ENCODE measurements at regions not wholly inside any gene's neighbourhood (a gene's known extent, or its start where the extent isn't known, plus 50 kb on each side); places are given as distances from the start of the nearest gene placed in this dataset.
"Not testable (repeated sequence)": the region's sequence is repeated elsewhere in the genome, so short reads cannot be mapped to it uniquely, and the experiment has no call there.

GRCh38 chr16:88197481-88198456 is 185.0 kb upstream of the ZNF469 start:
- H3K9me3 Mint-ChIP-seq = no peaks in the 10 kb centered on the region
- no peak overlapping the region for H3K27ac Mint-ChIP-seq
- H3K4me1 Mint-ChIP-seq = peaks cover under 1% of the 10 kb centered on the region
- DNase-seq (ENCODE audit: low spot score in 2 of 2) (peak in 1 of 2 donors; percentile 33), ATAC-seq (no peak)
- no peak overlapping the region for H3K4me3 Mint-ChIP-seq
- peaks cover 2% of the 10 kb centered on the region for H3K36me3 Mint-ChIP-seq

- DNase-seq (ENCODE audit: low spot score in 2 of 2) = peak in 1 of 2 donors; percentile 12
- ATAC-seq, H3K9me3 Mint-ChIP-seq, H3K4me3 Mint-ChIP-seq, H3K36me3 Mint-ChIP-seq, H3K27ac Mint-ChIP-seq, H3K4me1 Mint-ChIP-seq: not testable (repeated sequence)
Observed at GRCh38 chr16:88198457-88199295, 184.1 kb upstream of the ZNF469 start.

GRCh38 chr16:88199296-88200153 is 183.2 kb upstream of the ZNF469 start:
- not testable (repeated sequence) for H3K4me3 Mint-ChIP-seq; ATAC-seq; H3K4me1 Mint-ChIP-seq; H3K27ac Mint-ChIP-seq; H3K36me3 Mint-ChIP-seq; H3K9me3 Mint-ChIP-seq; DNase-seq (ENCODE audit: low spot score in 2 of 2)

GRCh38 chr16:88200154-88200895 is 182.4 kb upstream of the ZNF469 start:
- H3K4me3 Mint-ChIP-seq; DNase-seq (ENCODE audit: low spot score in 2 of 2); H3K4me1 Mint-ChIP-seq: not testable (repeated sequence)

GRCh38 chr16:88200896-88201185 is 181.9 kb upstream of the ZNF469 start:
- Mint-ChIP-seq H3K36me3 (no peaks in the 10 kb centered on the region), H3K9me3 (no peaks in the 10 kb centered on the region), H3K4me1 (no peaks in the 10 kb centered on the region), H3K4me3 (no peak overlapping the region), H3K27ac (no peak overlapping the region)
- DNase-seq (ENCODE audit: low spot score in 2 of 2) (no peak), ATAC-seq (no peak)

More at GRCh38 chr16:88200154-88200895, 182.4 kb upstream of the ZNF469 start:
- ATAC-seq, H3K27ac Mint-ChIP-seq, H3K36me3 Mint-ChIP-seq, H3K9me3 Mint-ChIP-seq: not testable (repeated sequence)

- not testable (repeated sequence) for ATAC-seq; H3K4me3 Mint-ChIP-seq; H3K27ac Mint-ChIP-seq; H3K9me3 Mint-ChIP-seq; H3K36me3 Mint-ChIP-seq; DNase-seq (ENCODE audit: low spot score in 2 of 2); H3K4me1 Mint-ChIP-seq
Observed at GRCh38 chr16:88201611-88202010, 181.1 kb upstream of the ZNF469 start.

GRCh38 chr16:88202207-88202745 is 180.5 kb upstream of the ZNF469 start:
- no peak for DNase-seq (ENCODE audit: low spot score in 2 of 2)
- Mint-ChIP-seq H3K4me1 (no peaks in the 10 kb centered on the region), H3K4me3 (no peak overlapping the region), H3K27ac (no peak overlapping the region), H3K9me3 (no peaks in the 10 kb centered on the region), H3K36me3 (no peaks in the 10 kb centered on the region)
- ATAC-seq = no peak

- H3K9me3 Mint-ChIP-seq; H3K4me1 Mint-ChIP-seq; ATAC-seq; H3K4me3 Mint-ChIP-seq; H3K36me3 Mint-ChIP-seq; DNase-seq (ENCODE audit: low spot score in 2 of 2); H3K27ac Mint-ChIP-seq: not testable (repeated sequence)
Observed at GRCh38 chr16:88202856-88203681, 179.7 kb upstream of the ZNF469 start.

GRCh38 chr16:88204131-88205110 is 178.3 kb upstream of the ZNF469 start:
- H3K4me1 Mint-ChIP-seq; H3K9me3 Mint-ChIP-seq; DNase-seq (ENCODE audit: low spot score in 2 of 2); H3K4me3 Mint-ChIP-seq; H3K36me3 Mint-ChIP-seq; H3K27ac Mint-ChIP-seq; ATAC-seq: not testable (repeated sequence)

GRCh38 chr16:88205482-88205881 is 177.3 kb upstream of the ZNF469 start:
- H3K9me3 Mint-ChIP-seq; H3K27ac Mint-ChIP-seq; H3K36me3 Mint-ChIP-seq; H3K4me3 Mint-ChIP-seq; DNase-seq (ENCODE audit: low spot score in 2 of 2); ATAC-seq; H3K4me1 Mint-ChIP-seq: not testable (repeated sequence)

- H3K4me3 Mint-ChIP-seq; DNase-seq (ENCODE audit: low spot score in 2 of 2); H3K4me1 Mint-ChIP-seq; H3K27ac Mint-ChIP-seq; H3K36me3 Mint-ChIP-seq; H3K9me3 Mint-ChIP-seq; ATAC-seq: not testable (repeated sequence)
Observed at GRCh38 chr16:88206006-88206405, 176.8 kb upstream of the ZNF469 start.

- not testable (repeated sequence) for DNase-seq (ENCODE audit: low spot score in 2 of 2); H3K9me3 Mint-ChIP-seq; H3K4me1 Mint-ChIP-seq; H3K27ac Mint-ChIP-seq; H3K4me3 Mint-ChIP-seq; ATAC-seq; H3K36me3 Mint-ChIP-seq
Observed at GRCh38 chr16:88206516-88206915, 176.2 kb upstream of the ZNF469 start.

- Mint-ChIP-seq H3K4me1 (no peaks in the 10 kb centered on the region), H3K4me3 (no peak overlapping the region), H3K27ac (no peak overlapping the region), H3K9me3 (peaks cover 3% of the 10 kb centered on the region), H3K36me3 (no peaks in the 10 kb centered on the region)
- ATAC-seq (no peak), DNase-seq (ENCODE audit: low spot score in 2 of 2) (no peak)
Observed at GRCh38 chr16:88208112-88208511, 174.6 kb upstream of the ZNF469 start.
